Neural progenitor cell (in vitro differentiated cells): ENCODE measurements at regions not wholly inside any gene's neighbourhood (a gene's known extent, or its start where the extent isn't known, plus 50 kb on each side); places are given as distances from the start of the nearest gene placed in this dataset.

ENCODE experiments used
- CTCF ChIP-seq: fragments of 200-600 bp; sonication (generic); IDR thresholded peaks from 2 replicates; pipeline ENCODE4 v1.5.1; 2017; ENCODE audit warnings: antibody characterized with exemption, mild to moderate bottlenecking
- EZH2 ChIP-seq: fragments of 200-600 bp; sonication (generic); IDR thresholded peaks from 2 replicates; pipeline ENCODE4 v1.6.1; 2017; ENCODE audit warnings: antibody characterized with exemption, mild to moderate bottlenecking, moderate library complexity
- EZH2phosphoT487 ChIP-seq: fragments of 200-600 bp; sonication (generic); IDR thresholded peaks from 2 replicates; pipeline ENCODE4 v1.6.1; 2017; ENCODE audit warnings: antibody characterized with exemption

GRCh38 chrX:113651306-113651705 is 810.7 kb upstream of the AMOT start:
- TF ChIP-seq CTCF (no peak), EZH2phosphoT487 (no peak), EZH2 (no peak)
